GM12872 (cell line): ENCODE measurements at regions not wholly inside any gene's neighbourhood (a gene's known extent, or its start where the extent isn't known, plus 50 kb on each side); places are given as distances from the start of the nearest gene placed in this dataset.

Experiments
- CTCF ChIP-seq: IDR thresholded peaks from 3 replicates; pipeline ENCODE4 v1.5.1; 2011; ENCODE audit warnings: low read depth, mild to moderate bottlenecking, low read length, moderate library complexity; ENCODE audit not compliant: insufficient read depth

- no peak for TF ChIP-seq CTCF
Observed at GRCh38 chrX:16305187-16305586, 137.9 kb downstream of the MAGEB17 start.

GRCh38 chrX:16307950-16308349 lies 140.7 kb downstream of the MAGEB17 start:
- no peak for TF ChIP-seq CTCF

- TF ChIP-seq CTCF, result no peak
Observed at GRCh38 chrX:16308773-16309172, 141.5 kb downstream of the MAGEB17 start.

- TF ChIP-seq CTCF, result no peak
Observed at GRCh38 chrX:16310326-16310725, 143.0 kb downstream of the MAGEB17 start.

GRCh38 chrX:16311671-16312070 lies 144.4 kb downstream of the MAGEB17 start:
- TF ChIP-seq CTCF, result no peak

- TF ChIP-seq CTCF, result no peak
Observed at GRCh38 chrX:16312761-16313623, 145.7 kb downstream of the MAGEB17 start.

- no peak for TF ChIP-seq CTCF
Observed at GRCh38 chrX:16316331-16316730, 149.1 kb downstream of the MAGEB17 start.
